ENCODE measurements at regions not wholly inside any gene's neighbourhood (a gene's known extent, or its start where the extent isn't known, plus 50 kb on each side); places are given as distances from the start of the nearest gene placed in this dataset.

GRCh38 chr1:94614996-94615395, 73.4 kb upstream of the F3 start:
- no peak for DNase-seq

- no peak for DNase-seq
These were observed 72.7 kb upstream of the F3 start for GRCh38 chr1:94614168-94614815.

GRCh38 chr1:94612525-94613204, 71.1 kb upstream of the F3 start:
- DNase-seq: no peak

- DNase-seq: no peak
These were observed 70.3 kb upstream of the F3 start for GRCh38 chr1:94611681-94612475.

GRCh38 chr1:94609619-94610018, 68.1 kb upstream of the F3 start:
- DNase-seq: no peak

GRCh38 chr1:94608852-94609530, 67.4 kb upstream of the F3 start:
- no peak for DNase-seq

- no peak for DNase-seq
These were observed 66.7 kb upstream of the F3 start for GRCh38 chr1:94608142-94608851.

GRCh38 chr1:94607398-94607797, 65.8 kb upstream of the F3 start:
- DNase-seq: no peak

- DNase-seq: no peak
These were observed 64.9 kb upstream of the F3 start for GRCh38 chr1:94606471-94606870.

- DNase-seq: no peak
These were observed 62.1 kb upstream of the F3 start for GRCh38 chr1:94603663-94604062.

- no peak for DNase-seq
These were observed 61.5 kb upstream of the F3 start for GRCh38 chr1:94602802-94603625.

GRCh38 chr1:94602316-94602715, 60.8 kb upstream of the F3 start:
- no peak for DNase-seq

- DNase-seq: no peak
These were observed 59.0 kb upstream of the F3 start for GRCh38 chr1:94600556-94600955.

- no peak for DNase-seq
These were observed 57.7 kb upstream of the F3 start for GRCh38 chr1:94599095-94599813.

- DNase-seq: no peak
These were observed 56.1 kb upstream of the F3 start for GRCh38 chr1:94597701-94598100.

- DNase-seq: no peak
These were observed 54.7 kb upstream of the F3 start for GRCh38 chr1:94596260-94596659.

GRCh38 chr1:94595658-94596057, 54.1 kb upstream of the F3 start:
- no peak for DNase-seq

GRCh38 chr1:94593611-94594010, 52.1 kb upstream of the F3 start:
- DNase-seq: no peak

- peak; percentile 1 for DNase-seq
These were observed 51.0 kb upstream of the F3 start for GRCh38 chr1:94592571-94592920.

- no peak for DNase-seq
These were observed 50.4 kb upstream of the F3 start for GRCh38 chr1:94591823-94592570.

Data from NCI-H748 treated with DMSO at 0.1 percent for 48 hours (cell line).